ENCODE measurements at regions not wholly inside any gene's neighbourhood (a gene's known extent, or its start where the extent isn't known, plus 50 kb on each side); places are given as distances from the start of the nearest gene placed in this dataset.

DNA sequence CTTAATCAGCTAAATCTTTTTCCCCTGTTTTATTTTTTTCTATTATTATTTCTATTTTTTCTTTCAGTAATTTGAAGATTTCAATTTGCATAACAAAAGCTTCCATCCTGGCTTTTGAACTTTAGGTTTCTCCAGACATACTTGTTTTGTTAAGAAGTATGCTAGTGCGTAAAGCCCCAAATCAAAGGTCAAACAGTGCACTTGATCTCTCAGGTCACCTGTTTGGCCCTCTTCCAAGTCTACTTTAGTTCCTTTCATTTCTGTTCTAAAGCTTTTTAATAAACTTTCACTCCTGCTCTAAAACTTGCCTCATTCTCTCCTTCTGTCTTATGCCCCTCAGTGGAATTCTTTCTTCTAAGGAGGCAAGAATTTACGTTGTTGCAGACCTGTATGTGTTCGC, 54.6 kb upstream of the ATXN7L3B start:
- DNase-seq (ENCODE audit: low spot score) = no peak
